ENCODE measurements at regions not wholly inside any gene's neighbourhood (a gene's known extent, or its start where the extent isn't known, plus 50 kb on each side); places are given as distances from the start of the nearest gene placed in this dataset.

GRCh38 chr7:67489881-67490280, 493.2 kb downstream of the TYW1 start:
- TF ChIP-seq HNF4G (IDR thresholded peaks at IDR 0.05) (no peak), CTCF (IDR thresholded peaks at IDR 0.05; ENCODE audit: low read depth, low read length, missing input control) (no peak), ATF3 (IDR thresholded peaks at IDR 0.05) (no peak)
- TF ChIP-seq, protein P1, sequence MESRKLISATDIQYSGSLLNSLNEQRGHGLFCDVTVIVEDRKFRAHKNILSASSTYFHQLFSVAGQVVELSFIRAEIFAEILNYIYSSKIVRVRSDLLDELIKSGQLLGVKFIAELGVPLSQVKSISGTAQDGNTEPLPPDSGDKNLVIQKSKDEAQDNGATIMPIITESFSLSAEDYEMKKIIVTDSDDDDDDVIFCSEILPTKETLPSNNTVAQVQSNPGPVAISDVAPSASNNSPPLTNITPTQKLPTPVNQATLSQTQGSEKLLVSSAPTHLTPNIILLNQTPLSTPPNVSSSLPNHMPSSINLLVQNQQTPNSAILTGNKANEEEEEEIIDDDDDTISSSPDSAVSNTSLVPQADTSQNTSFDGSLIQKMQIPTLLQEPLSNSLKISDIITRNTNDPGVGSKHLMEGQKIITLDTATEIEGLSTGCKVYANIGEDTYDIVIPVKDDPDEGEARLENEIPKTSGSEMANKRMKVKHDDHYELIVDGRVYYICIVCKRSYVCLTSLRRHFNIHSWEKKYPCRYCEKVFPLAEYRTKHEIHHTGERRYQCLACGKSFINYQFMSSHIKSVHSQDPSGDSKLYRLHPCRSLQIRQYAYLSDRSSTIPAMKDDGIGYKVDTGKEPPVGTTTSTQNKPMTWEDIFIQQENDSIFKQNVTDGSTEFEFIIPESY (IDR thresholded peaks at IDR 0.05), result no peak
